ENCODE measurements at regions not wholly inside any gene's neighbourhood (a gene's known extent, or its start where the extent isn't known, plus 50 kb on each side); places are given as distances from the start of the nearest gene placed in this dataset.

DNA sequence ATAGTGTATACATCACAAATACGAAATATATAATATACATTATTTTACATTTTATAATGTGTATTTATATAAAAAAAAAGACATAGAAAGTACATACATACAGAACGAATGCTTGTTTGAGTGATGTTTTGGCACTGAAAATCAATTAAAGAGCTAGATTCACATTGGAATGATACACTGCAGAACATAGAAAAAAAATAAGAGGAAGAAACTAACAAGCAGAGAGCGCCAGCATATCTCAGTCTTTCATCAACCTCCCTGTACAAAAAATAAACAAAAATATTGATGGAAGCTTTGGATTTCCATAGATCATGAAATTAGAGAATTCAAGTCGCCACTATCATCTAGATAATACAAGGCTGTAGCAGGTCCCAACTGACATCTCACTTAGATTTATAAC, 420.6 kb downstream of the CENPC start:
- TF ChIP-seq POLR2AphosphoS5 (IDR thresholded peaks at IDR 0.05): no peak
- TF ChIP-seq, protein P1, sequence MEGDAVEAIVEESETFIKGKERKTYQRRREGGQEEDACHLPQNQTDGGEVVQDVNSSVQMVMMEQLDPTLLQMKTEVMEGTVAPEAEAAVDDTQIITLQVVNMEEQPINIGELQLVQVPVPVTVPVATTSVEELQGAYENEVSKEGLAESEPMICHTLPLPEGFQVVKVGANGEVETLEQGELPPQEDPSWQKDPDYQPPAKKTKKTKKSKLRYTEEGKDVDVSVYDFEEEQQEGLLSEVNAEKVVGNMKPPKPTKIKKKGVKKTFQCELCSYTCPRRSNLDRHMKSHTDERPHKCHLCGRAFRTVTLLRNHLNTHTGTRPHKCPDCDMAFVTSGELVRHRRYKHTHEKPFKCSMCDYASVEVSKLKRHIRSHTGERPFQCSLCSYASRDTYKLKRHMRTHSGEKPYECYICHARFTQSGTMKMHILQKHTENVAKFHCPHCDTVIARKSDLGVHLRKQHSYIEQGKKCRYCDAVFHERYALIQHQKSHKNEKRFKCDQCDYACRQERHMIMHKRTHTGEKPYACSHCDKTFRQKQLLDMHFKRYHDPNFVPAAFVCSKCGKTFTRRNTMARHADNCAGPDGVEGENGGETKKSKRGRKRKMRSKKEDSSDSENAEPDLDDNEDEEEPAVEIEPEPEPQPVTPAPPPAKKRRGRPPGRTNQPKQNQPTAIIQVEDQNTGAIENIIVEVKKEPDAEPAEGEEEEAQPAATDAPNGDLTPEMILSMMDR (IDR thresholded peaks at IDR 0.05): no peak
- no peak for TF ChIP-seq POLR2A (IDR thresholded peaks at IDR 0.05)
- TF ChIP-seq EP300 (IDR thresholded peaks at IDR 0.05): no peak
